Fibroblast of the aortic adventitia (primary cell): ENCODE measurements at regions not wholly inside any gene's neighbourhood (a gene's known extent, or its start where the extent isn't known, plus 50 kb on each side); places are given as distances from the start of the nearest gene placed in this dataset.

Experiments
- DNase-seq: peaks from one replicate; pipeline ENCODE4 v3.0.0-alpha.2; 2010; ENCODE audit warnings: low read depth
- H3K4me3 ChIP-seq: 2 replicates; pipeline ENCODE4 v1.5.1; 2011; ENCODE audit warnings: low read depth, mild to moderate bottlenecking, control low read depth, low read length, moderate library complexity
- CTCF ChIP-seq: IDR thresholded peaks from 2 replicates; pipeline ENCODE4 v1.5.1; 2011; ENCODE audit warnings: mild to moderate bottlenecking, low read length, control low read depth, inconsistent platforms; ENCODE audit not compliant: insufficient read depth

GRCh38 chr2:18404708-18405107 is 155.7 kb downstream of the RDH14 start:
- peak; percentile 24 for TF ChIP-seq CTCF
- no peak overlapping the region for H3K4me3 ChIP-seq
- no peak for DNase-seq

- no peak for TF ChIP-seq CTCF
- H3K4me3 ChIP-seq: no peak overlapping the region
- DNase-seq: no peak
Observed at GRCh38 chr2:18403921-18404522, 156.4 kb downstream of the RDH14 start.

GRCh38 chr2:18402831-18403230 is 157.6 kb downstream of the RDH14 start:
- no peak for TF ChIP-seq CTCF
- no peak overlapping the region for H3K4me3 ChIP-seq
- DNase-seq: no peak

- TF ChIP-seq CTCF: no peak
- H3K4me3 ChIP-seq: no peak overlapping the region
- no peak for DNase-seq
Observed at GRCh38 chr2:18401471-18401870, 159.0 kb downstream of the RDH14 start.

- TF ChIP-seq CTCF: no peak
- DNase-seq: no peak
Observed at GRCh38 chr2:18399601-18400000, 160.9 kb downstream of the RDH14 start.

GRCh38 chr2:18398833-18399232 is 161.6 kb downstream of the RDH14 start:
- peak; percentile 73 for DNase-seq

More at GRCh38 chr2:18399601-18400000, 160.9 kb downstream of the RDH14 start:
- H3K4me3 ChIP-seq: no peak overlapping the region

More at GRCh38 chr2:18398833-18399232, 161.6 kb downstream of the RDH14 start:
- TF ChIP-seq CTCF: no peak
- no peak overlapping the region for H3K4me3 ChIP-seq
